GM18907 (cell line): ENCODE measurements at regions not wholly inside any gene's neighbourhood (a gene's known extent, or its start where the extent isn't known, plus 50 kb on each side); places are given as distances from the start of the nearest gene placed in this dataset.
"Not testable (repeated sequence)": the region's sequence is repeated elsewhere in the genome, so short reads cannot be mapped to it uniquely, and the experiment has no call there.

ENCODE experiments used
- ATAC-seq: cut with Tn5 transposase; IDR thresholded peaks from one replicate; pipeline ENCODE4 v1.9.1; 2021; ENCODE audit warnings: mild to moderate bottlenecking, moderate library complexity; ENCODE audit not compliant: unreplicated experiment

DNA sequence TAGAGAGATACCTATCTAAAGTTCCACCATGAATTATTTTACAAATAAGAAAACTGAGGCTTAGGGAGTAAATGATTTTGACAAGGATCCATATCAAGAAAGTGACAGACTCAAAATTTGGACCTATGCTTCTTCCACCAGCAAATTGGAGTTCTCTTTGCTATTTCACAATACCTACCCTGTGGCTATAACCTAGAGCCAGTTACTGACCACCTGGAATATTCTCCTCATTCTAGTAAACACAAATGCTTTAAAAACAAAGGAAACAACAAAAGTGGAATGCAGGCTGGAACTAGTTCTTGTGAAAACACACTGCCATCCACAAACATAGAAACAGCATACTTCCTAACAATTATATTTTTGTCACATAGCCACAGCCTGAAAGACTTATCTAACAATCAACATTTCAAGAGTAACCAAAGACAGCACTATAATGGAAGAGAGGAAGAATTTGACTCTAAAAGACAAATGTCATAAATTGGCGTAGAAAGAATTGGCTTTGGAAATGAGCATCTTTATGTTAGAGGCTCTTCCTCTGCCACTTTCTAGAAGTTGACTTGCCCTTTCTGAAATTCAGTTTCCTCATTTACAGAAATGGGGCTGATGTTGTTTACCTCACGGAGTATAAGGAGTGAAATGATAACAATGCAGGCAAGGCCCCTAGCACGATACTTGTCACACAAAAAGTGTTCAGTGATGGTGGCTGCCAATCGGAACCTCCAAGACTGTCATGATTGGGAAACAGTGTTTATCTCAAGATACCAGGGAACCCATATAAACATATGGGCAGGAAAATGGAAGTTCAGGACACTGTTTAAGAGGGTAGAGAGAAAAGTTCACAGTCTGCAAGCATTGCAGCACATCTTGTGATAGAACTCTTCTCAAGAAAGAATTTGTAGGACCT, 138.6 kb upstream of the LGR5 start:
- ATAC-seq, result no peak

DNA sequence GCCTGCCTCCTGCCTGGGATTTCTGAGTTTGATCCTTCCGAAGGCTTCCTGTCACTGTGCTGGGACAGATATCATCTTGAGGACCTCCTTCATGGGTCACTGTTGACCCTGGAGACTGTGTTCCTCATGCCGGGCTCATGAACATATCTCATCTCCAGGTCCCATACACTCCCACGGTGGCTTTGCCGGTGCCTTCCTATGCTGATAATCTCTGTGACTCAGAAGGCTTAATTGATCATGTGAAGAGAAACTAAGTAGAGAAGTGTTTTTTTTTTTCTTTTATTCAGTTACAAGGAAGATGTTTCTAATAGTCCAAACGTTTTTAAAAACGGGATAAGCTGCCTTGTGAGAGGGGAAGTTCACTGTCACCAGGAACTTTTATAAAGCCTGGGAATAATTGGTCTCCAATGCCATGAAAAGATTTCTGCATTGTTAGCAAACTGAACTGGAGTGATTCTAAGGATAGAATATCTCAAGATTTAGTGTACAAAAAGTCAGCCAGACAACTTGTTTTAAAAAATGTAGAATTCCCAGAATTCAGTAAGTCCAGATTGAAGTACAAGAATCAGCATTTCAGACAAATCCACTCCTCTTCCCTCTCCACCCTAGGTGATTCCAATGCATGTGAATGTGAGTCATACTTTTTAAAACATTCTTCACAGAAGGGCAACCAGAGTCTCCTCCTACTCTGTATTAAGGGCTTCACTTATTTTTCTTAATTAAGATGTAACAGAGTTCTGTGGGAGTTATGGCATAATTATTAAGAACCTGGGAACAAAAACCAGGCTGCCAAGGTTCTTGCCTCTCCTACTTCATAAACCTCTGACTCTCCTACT, 139.8 kb upstream of the LGR5 start:
- ATAC-seq, result no peak

DNA sequence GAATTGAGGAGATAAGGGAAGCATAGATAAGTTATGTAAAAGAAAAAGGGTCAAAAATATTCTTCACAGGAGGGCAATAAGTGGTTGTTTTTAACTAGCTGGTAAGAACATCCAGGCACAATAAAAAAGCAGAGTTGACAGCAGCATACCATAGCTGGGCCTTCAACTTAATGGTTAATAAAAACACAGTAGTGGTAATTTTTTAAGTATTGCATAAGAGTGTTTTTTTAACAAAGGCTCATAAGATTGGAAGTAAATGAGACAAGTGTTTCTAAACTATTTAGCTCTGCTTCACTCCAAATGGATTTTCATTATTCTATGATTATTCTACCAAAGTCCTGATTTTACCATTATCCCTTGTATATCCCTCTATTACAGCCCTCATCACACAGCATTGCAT, 140.1 kb upstream of the TSPAN8 start:
- no peak for ATAC-seq

DNA sequence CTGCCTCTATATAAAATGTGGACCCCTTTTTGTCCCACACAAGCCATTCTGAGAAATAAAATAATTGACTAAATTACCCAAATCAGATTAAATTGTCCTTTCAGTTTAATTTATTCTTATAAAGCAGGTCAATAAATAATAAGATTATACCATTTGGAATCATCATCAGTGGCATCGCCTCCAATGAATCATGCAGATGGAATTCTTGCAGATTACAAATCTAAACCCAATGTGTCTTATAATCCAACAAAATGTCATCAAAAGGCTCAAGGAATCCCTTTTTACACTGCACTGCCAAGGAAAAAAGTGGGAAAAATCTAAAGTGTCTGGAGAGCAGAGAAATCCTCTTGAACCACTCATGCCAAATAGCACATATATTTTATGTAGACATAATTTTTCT, 138.2 kb upstream of the TSPAN8 start:
- ATAC-seq, result no peak

DNA sequence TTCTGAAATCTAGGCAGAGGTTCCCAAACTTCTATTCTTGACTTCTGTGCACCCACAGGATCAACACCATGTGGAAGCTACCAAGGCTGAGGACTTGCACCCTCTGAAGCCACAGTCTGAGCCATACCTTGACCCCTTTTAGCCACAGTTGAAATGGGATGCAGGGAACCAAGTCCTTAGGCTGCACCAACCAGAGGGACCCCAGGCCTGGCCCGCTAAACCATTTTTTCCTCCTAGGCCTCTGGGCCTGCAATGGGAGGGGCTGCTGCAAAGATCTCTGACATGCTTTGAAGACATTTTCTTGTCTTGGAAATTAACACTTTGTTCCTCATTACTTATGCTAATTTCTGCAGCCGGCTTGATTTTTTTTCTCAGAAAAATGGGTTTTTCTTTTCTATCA, 133.9 kb upstream of the TSPAN8 start:
- no peak for ATAC-seq

DNA sequence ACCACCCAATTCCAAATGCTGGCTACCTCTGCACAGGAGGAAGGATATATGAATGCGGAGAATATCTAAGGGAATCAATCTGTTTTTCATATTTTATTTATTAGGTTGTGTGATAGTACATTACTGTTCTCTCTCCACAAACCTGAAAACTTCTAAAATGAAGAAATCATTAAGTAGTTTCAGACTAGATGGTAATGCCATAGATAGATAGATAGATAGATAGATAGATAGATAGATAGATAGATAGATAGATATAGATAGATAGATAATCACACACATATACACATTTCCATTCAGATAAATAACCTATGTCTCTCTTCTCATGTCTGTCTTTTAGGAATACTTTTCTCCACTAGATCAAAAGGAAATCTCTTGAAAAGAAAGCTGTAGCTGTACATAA, 126.1 kb upstream of the TSPAN8 start:
- ATAC-seq, result no peak

DNA sequence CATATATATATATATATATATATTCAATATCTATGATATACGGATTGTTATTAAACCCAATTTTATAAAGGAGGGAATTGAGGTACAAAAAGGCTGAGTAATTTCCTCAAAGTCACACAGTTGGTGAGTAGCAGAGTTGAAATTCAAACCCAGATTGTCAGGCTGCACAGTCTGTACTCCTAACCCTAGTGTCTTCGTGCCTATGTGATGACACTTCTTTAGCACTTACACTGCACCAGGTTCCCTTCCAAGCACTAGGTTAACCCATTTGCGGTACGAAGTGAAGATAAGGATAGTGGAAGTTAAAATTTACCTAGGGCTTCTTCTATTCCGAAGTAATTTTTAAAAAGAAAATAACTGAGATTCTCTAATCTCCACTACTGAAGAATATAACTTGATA, 125.1 kb upstream of the TSPAN8 start:
- no peak for ATAC-seq

DNA sequence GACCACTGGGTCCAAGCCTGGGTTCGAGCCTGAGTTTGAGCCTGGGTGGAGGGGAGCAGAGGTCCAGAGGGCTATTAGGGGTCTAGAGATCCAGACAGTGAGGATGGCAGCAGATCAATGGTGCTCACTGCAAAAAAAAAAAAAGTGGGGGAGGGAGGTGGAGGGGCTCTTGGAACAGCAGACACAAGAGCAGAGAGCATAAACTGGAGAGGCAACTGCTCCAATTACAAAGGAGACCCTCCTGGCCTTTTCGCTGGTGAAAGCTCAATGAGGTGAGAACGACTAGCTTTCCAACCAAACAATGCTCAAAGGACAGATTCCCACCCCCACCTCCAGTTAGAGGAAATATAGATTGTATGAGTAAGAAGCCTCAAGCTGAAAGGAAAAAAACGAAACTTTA, 124.2 kb upstream of the TSPAN8 start:
- ATAC-seq, result no peak

DNA sequence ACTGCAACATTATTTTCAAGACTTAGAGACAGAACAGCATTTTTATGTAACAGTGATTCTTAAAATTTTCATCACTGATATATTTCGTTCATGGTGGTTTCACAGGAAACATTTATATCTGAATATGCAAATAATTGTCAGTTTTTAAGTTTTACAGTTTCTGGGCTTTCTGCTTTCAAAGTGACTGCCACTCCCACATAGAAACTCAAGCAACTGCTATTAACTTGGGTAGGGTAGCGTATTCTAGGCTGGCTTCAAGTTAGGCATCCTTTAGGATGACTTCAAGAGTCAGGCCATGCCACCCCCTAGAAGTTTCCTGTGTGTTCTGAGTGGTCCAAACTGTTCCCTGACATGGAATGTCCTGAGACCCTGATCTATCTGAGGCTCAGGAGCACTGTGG, 123.6 kb upstream of the TSPAN8 start:
- no peak for ATAC-seq

DNA sequence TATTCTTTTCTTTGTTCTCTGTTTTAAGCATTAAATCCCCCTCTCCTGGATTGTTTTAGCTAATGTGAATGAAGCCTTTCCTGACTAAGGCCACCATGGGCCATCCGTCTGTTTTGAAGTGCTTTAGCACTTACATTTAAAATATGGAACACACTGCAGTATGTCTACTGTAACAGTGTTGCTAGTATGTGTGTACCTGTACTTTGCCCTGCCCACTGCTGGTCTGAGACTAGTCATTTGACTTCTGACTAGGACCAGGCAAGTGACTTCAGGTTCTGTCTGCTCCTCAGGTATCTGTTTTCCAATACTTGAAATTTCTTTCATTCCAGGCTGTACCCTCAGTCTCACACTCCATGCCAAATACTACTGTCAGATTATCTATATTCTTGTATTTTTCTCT, 120.1 kb upstream of the TSPAN8 start:
- ATAC-seq, result no peak

DNA sequence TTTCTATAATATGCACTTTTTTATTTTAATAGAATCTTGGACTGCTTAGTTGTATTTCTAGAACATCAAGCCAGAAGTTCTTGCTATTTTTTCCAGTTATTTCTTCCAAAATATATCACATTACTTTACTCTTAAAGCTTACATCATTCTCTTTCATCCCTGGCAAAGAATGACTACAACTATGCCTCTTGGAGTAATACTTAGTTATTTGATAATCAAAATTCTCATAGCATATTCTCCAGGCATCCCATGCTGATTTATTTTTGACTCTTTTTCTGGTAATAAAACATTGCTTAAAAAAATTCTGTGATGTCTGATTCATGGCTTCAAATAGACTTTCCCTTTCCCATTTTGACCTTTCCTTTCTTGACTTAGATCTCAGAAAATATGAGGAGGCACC, 118.7 kb upstream of the TSPAN8 start:
- ATAC-seq, result no peak

DNA sequence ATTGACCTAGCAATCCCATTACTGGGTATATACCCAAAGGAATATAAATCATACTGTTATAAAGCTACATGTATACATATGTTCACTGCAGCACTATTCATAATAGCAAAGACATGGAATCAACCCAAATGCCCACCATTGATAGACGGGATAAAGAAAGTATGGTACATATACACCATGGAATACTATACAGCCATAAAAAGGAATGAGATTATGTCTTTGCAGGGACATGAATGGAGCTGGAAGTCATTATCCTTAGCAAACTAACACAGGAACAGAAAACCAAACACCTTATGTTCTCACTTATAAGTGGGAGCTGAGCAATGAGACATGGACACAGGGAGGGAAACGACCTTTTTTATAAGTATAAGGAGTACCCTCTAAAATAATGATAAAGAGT, 113.0 kb upstream of the TSPAN8 start:
- ATAC-seq, result not testable (repeated sequence)

DNA sequence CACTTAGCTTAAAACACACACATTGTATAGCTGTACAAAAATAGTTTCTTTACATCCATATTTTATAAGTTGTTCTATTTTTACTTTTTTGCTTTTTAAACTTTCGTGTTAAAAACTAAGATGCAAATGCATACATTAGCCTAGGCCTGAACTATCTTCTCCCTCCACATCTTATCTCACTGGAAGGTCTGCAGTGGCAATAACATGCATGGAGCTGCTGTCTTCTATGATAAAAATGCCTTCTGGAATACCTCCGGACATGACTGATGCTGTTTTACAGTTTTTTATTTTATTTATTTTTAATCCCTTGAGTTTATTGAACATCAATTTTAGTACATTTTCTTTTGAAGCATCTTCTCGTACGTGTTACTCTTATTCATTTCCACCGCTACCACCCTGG, 112.3 kb upstream of the TSPAN8 start:
- no peak for ATAC-seq

DNA sequence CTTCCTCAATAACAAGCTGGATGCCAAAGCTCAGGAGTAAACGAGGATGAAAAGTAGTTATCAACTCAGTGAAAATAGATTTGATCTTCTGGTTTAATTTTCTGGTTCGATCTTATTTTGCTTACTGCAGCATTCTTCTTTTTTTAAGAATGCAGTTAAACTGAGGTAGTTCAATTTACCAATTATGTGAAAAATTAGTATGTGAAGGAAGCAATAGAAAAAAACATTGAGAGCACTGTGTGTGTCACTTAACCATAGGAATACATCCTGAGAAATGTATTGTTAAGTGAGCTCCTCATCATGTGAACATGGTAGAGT, 111.4 kb upstream of the TSPAN8 start:
- ATAC-seq, result no peak

DNA sequence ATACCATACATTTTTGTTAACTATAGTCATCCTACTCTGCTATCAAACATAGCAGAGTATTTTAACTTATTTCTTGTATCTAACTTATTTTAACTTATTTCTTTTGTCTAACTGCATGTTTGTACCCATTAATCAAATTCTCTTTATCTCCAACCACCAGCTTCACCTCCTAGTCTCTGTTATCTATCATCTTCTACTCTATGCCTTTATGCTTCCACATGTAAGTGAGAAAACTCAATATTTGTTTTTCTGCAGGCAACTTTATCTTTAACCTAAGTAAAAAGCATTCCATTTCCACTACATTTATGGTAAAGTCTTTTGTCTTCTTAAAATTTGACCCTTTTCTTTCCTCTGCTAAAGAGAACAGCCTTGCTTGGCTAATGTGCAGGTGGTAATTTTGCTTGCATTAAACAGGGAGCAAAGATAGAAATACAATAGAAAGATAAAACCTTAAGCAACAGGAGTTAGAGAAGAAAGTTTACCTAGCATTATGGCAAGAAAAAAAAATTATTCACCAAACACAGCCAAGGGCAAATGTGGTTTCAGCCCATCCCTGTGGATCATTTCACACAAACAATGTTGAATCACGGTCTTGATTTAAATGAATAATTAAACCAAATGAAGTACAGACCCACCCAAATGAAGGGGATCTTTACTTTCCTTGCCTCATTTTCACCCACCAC, 110.9 kb upstream of the TSPAN8 start:
- no peak for ATAC-seq

DNA sequence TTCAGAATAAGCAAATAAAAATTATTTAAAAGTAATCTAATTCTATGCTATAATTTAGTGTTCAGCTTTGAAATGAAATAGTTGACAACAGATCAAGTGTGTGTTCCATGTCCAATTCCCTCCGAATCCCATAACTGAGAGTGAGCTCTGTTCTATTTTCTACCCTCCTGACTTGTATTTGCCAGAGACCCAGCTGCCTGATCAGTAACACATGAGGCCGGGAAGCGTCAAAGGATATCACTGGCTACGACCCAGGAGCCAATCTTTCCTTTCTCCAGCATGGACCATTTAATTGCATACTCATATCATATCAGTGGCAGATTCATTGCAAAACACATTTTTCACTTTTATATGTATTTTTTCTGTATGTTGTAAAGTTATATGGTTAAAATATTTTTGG, 108.8 kb upstream of the TSPAN8 start:
- ATAC-seq, result no peak

DNA sequence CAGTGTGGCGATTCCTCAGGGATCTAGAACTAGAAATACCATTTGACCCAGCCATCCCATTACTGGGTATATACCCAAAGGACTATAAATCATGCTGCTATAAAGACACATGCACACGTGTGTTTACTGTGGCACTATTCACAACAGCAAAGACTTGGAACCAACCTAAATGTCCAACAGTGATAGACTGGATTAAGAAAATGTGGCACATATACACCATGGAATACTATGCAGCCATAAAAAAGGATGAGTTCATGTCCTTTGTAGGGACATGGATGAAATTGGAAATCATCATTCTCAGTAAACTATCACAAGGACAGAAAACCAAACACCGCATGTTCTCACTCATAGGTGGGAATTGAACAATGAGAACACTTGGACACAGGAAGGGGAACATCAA, 107.9 kb upstream of the TSPAN8 start:
- ATAC-seq, result not testable (repeated sequence)

DNA sequence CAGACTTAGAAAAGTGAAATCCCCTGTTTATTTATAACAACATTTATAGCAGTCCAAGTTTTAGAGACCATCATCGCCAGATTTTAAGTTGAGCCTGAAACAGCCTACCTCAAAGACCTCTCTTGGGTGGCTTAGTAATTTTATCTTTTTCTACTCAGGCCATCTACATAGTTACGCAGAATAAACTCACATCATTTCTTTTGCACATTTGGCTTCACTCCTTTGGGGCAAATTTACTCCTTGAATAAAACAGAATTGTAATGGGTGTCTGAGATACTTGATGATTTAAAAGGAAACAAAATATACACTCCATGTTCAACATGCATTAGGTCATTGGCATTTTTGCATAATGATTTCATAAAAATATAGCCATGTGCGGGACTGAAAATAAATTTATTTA, 104.7 kb upstream of the TSPAN8 start:
- ATAC-seq, result no peak

DNA sequence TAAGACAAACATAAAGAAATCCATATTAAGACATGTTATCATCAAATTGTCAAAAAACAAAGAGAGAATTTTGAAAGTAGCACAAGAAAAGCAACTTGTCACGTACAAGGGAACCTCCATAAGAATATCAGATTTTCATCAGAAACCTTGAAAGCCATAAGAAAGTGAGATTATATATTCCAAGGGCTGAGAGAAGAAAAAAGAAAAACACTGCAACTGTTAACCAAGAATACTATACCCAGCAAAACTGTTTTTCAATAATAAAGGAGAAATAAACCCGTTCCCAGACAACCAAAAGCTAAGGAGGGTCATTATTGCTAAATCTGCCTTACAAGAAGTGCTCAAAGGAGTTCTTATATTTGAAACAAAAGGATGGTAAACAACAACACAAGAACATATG, 94.7 kb upstream of the TSPAN8 start:
- no peak for ATAC-seq

DNA sequence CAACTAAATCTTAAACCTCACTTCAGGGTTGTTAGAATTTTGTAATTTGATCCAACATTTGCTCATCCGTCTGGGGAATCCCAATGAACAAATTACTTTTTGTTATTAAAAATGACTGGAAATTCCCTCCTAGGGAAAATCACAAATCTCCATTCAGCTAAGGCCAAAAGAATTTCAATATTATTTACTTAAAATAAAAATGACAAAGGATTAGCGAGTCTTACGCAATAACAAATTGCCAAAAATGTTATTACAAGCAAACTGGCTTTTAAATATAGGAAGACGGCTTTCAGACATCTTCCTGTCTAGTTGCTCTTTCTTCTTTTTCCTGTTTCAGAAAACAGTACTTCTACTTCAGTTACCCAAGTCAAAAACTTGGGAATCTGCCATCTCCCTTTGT, 92.4 kb upstream of the TSPAN8 start:
- ATAC-seq, result no peak

DNA sequence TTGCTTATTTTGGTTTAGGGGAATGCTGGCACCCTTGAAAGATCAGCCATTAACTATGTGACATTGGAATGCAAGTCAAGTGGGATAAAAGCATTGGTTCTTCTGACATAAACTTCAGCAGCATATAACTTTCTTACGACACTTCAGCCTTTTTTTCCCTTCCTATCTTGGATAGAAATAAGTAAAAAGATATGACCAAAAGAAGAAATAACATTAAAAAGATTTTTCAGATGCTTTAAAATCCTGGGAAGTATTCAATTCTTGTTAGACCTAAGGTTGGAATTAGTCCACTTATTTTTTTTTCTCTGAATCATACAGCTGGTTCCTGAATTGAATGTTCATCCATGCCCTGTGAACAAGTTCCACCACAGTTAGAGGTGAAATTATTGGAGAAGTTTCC, 85.6 kb upstream of the TSPAN8 start:
- no peak for ATAC-seq

DNA sequence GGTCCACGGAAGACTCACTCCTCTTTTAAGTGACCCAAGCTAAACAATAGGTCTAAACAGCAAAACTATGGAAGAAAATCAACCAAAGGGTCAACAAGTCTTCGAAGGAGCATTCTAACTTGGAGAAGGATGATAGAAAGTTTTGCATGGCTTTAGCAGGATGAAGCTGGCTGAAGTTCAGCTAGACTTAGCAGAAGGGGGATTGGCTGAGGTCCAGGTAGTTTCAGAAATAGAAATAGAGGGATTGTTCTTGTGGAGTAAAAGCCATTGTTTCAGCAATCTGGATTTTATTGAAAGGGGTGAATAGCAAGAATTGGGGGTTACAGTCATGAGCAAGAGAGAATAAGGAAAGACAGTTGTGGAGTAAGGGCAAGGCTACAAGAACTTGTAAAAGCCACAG, 84.7 kb upstream of the TSPAN8 start:
- ATAC-seq, result no peak
